CD4-positive, alpha-beta T cell (primary cell): ENCODE measurements at regions not wholly inside any gene's neighbourhood (a gene's known extent, or its start where the extent isn't known, plus 50 kb on each side); places are given as distances from the start of the nearest gene placed in this dataset.

ENCODE experiments used
- ATAC-seq: fragments of 200-7000 bp; cut with Tn5 transposase; one replicate; pipeline ENCODE4 v1.10.0; 2022; ENCODE audit warnings: mild to moderate bottlenecking; ENCODE audit not compliant: poor library complexity
- CTCF ChIA-PET: fragments of 350-600 bp; sonication (Branson Sonifier 250); formaldehyde crosslinking; loops from one replicate; lab custom pipeline; 2021; ENCODE audit warnings: antibody characterized with exemption, inconsistent platforms; lab: Charles Lee
- POLR2A ChIA-PET: fragments of 350-600 bp; sonication (Branson Sonifier 250); formaldehyde crosslinking; loops from one replicate; lab custom pipeline; 2021; ENCODE audit warnings: antibody characterized with exemption, inconsistent platforms; lab: Charles Lee
- DNase-seq, 14 experiments: peaks; one replicate each; pipeline ENCODE4 v3.0.0-alpha.2; 2013 to 2020; ENCODE audit warnings: mixed read lengths in 2 of 14
- H3K27ac ChIP-seq, 2 donors: one replicate each; pipeline versions ENCODE4 v1.5.1 to v1.7.0; 2013; ENCODE audit warnings: low read length in 2 of 2, low read depth in 1 of 2, mild to moderate bottlenecking in 1 of 2
- H3K27me3 ChIP-seq, 2 experiments: 1 replicate in 1 of 2; 2 replicates in 1 of 2; pipeline versions ENCODE4 v1.6.1 to v1.7.0; 2013; ENCODE audit warnings: low read length in 2 of 2, control low read depth in 1 of 2, mild to moderate bottlenecking in 1 of 2, moderate library complexity in 1 of 2; ENCODE audit not compliant: insufficient read depth in 2 of 2, control insufficient read depth in 1 of 2
- H3K36me3 ChIP-seq: one replicate; pipeline ENCODE4 v1.6.1; 2013; ENCODE audit warnings: low read length, control low read depth; ENCODE audit not compliant: insufficient read depth
- H3K4me1 ChIP-seq: one replicate; pipeline ENCODE4 v1.6.1; 2013; ENCODE audit warnings: low read length, control low read depth; ENCODE audit not compliant: insufficient read depth
- H3K4me3 ChIP-seq: one replicate; pipeline ENCODE4 v1.5.1; 2013; ENCODE audit warnings: mild to moderate bottlenecking, low read length, moderate library complexity
- H3K9me3 ChIP-seq, 2 experiments: 1 replicate in 1 of 2; 2 replicates in 1 of 2; pipeline versions ENCODE4 v1.6.1 to v1.7.0; 2013; ENCODE audit warnings: low read length in 2 of 2, mild to moderate bottlenecking in 2 of 2, control low read depth in 1 of 2, moderate library complexity in 1 of 2; ENCODE audit not compliant: control insufficient read depth in 1 of 2, insufficient read depth in 1 of 2
- H3K27ac Mint-ChIP-seq: one replicate; pipeline ENCODE4 v1.8.0; 2020; ENCODE audit warnings: mixed read lengths
- H3K27me3 Mint-ChIP-seq: one replicate; pipeline ENCODE4 v1.8.0; 2021; ENCODE audit warnings: mixed read lengths
- H3K36me3 Mint-ChIP-seq: one replicate; pipeline ENCODE4 v1.8.0; 2021; ENCODE audit warnings: low read depth, mixed read lengths
- H3K4me1 Mint-ChIP-seq: one replicate; pipeline ENCODE4 v1.8.0; 2021; ENCODE audit warnings: low read depth, mixed read lengths
- H3K4me3 Mint-ChIP-seq: one replicate; pipeline ENCODE4 v1.8.0; 2020; ENCODE audit warnings: mild to moderate bottlenecking, mixed read lengths
- H3K9me3 Mint-ChIP-seq: one replicate; pipeline ENCODE4 v1.8.0; 2020; ENCODE audit warnings: mixed read lengths
- CTCF ChIP-seq: fragments of 200-600 bp; IDR thresholded peaks from one replicate; pipeline ENCODE4 v1.8.0; 2022; ENCODE audit warnings: antibody characterized with exemption, mild to moderate bottlenecking
- intact Hi-C, 2 experiments: fragments of 100-400 bp; cut with DNase I in 1 of 2; cut with micrococcal nuclease in 1 of 2; formaldehyde crosslinking; loops; one replicate each; pipeline versions ENCODE4 v1.15.1 to v1.9.0; 2023 to 2025; cut with DNase I, micrococcal nuclease

GRCh38 chr20:7650086-7650879 is 290.0 kb downstream of the HAO1 start:
- H3K36me3 Mint-ChIP-seq: no peaks in the 10 kb centered on the region
- peaks cover 0 to 13% of the 10 kb centered on the region in 2 experiments for H3K9me3 ChIP-seq
- no peaks in the 10 kb centered on the region for H3K36me3 ChIP-seq
- ATAC-seq (no peak), DNase-seq (no peak)
- no peak overlapping the region for H3K4me3 Mint-ChIP-seq
- H3K4me1 ChIP-seq: no peaks in the 10 kb centered on the region
- intact Hi-C loops: no loop called here
- POLR2A ChIA-PET: no interaction called here
- no peak overlapping the region for H3K27ac ChIP-seq
- H3K4me1 Mint-ChIP-seq: no peaks in the 10 kb centered on the region
- CTCF ChIA-PET: no interaction called here
- H3K27ac Mint-ChIP-seq: no peak overlapping the region
- no peaks in the 10 kb centered on the region for H3K27me3 Mint-ChIP-seq
- H3K9me3 Mint-ChIP-seq: peaks cover 10% of the 10 kb centered on the region
- H3K4me3 ChIP-seq: no peak overlapping the region
- no peaks in the 10 kb centered on the region for H3K27me3 ChIP-seq
- TF ChIP-seq CTCF: no peak

- no peak for DNase-seq
- no peak for TF ChIP-seq CTCF
- H3K9me3 ChIP-seq: no peaks in the 10 kb centered on the region
- POLR2A ChIA-PET: no interaction called here
- H3K27me3 Mint-ChIP-seq: no peaks in the 10 kb centered on the region
- no peak overlapping the region for H3K4me3 ChIP-seq
- CTCF ChIA-PET: no interaction called here
- no peaks in the 10 kb centered on the region for H3K4me1 Mint-ChIP-seq
- H3K27ac ChIP-seq: no peak overlapping the region
- H3K4me1 ChIP-seq: no peaks in the 10 kb centered on the region
- intact Hi-C loops: no loop called here
- no peaks in the 10 kb centered on the region for H3K27me3 ChIP-seq
- H3K27ac Mint-ChIP-seq: no peak overlapping the region
- no peak overlapping the region for H3K4me3 Mint-ChIP-seq
- no peaks in the 10 kb centered on the region for H3K36me3 ChIP-seq
- no peak for ATAC-seq
- peaks cover 4% of the 10 kb centered on the region for H3K9me3 Mint-ChIP-seq
- no peaks in the 10 kb centered on the region for H3K36me3 Mint-ChIP-seq
Observed at GRCh38 chr20:7654231-7654630, 286.0 kb downstream of the HAO1 start.

- ChIA-PET CTCF (no interaction called here), POLR2A (no interaction called here)
- no peaks in the 10 kb centered on the region for H3K9me3 ChIP-seq
- DNase-seq (no peak), ATAC-seq (no peak)
- H3K27me3 ChIP-seq: no peaks in the 10 kb centered on the region
- H3K36me3 ChIP-seq: no peaks in the 10 kb centered on the region
- no peak for TF ChIP-seq CTCF
- no peak overlapping the region for H3K27ac ChIP-seq
- intact Hi-C loops: no loop called here
- H3K27me3 Mint-ChIP-seq: no peaks in the 10 kb centered on the region
- no peaks in the 10 kb centered on the region for H3K4me1 Mint-ChIP-seq
- no peak overlapping the region for H3K4me3 ChIP-seq
- H3K36me3 Mint-ChIP-seq: no peaks in the 10 kb centered on the region
- no peak overlapping the region for H3K4me3 Mint-ChIP-seq
- no peak overlapping the region for H3K27ac Mint-ChIP-seq
- peaks cover 2% of the 10 kb centered on the region for H3K9me3 Mint-ChIP-seq
- H3K4me1 ChIP-seq: no peaks in the 10 kb centered on the region
Observed at GRCh38 chr20:7656687-7657467, 283.4 kb downstream of the HAO1 start.
